AG09319 (cell line): ENCODE measurements at regions not wholly inside any gene's neighbourhood (a gene's known extent, or its start where the extent isn't known, plus 50 kb on each side); places are given as distances from the start of the nearest gene placed in this dataset.

Source experiments
- DNase-seq: peaks from one replicate; pipeline ENCODE4 v3.0.0-alpha.2; 2010; ENCODE audit warnings: low read depth; ENCODE audit errors: extremely low read depth
- CTCF ChIP-seq: IDR thresholded peaks from 2 replicates; pipeline ENCODE4 v1.5.1; 2011; ENCODE audit warnings: low read depth, mild to moderate bottlenecking, inconsistent platforms, low read length, moderate library complexity

GRCh38 chr1:24996983-24997893 lies 67.2 kb upstream of the RUNX3 start:
- no peak for TF ChIP-seq CTCF
- no peak for DNase-seq

- no peak for TF ChIP-seq CTCF
- DNase-seq, result no peak
Measured at GRCh38 chr1:24996456-24996855, 66.4 kb upstream of the RUNX3 start.

GRCh38 chr1:24995661-24996060 lies 65.6 kb upstream of the RUNX3 start:
- DNase-seq, result no peak
- no peak for TF ChIP-seq CTCF

- no peak for DNase-seq
- no peak for TF ChIP-seq CTCF
Measured at GRCh38 chr1:24995140-24995539, 65.1 kb upstream of the RUNX3 start.

GRCh38 chr1:24993871-24994580 lies 64.0 kb upstream of the RUNX3 start:
- no peak for DNase-seq
- no peak for TF ChIP-seq CTCF

DNA sequence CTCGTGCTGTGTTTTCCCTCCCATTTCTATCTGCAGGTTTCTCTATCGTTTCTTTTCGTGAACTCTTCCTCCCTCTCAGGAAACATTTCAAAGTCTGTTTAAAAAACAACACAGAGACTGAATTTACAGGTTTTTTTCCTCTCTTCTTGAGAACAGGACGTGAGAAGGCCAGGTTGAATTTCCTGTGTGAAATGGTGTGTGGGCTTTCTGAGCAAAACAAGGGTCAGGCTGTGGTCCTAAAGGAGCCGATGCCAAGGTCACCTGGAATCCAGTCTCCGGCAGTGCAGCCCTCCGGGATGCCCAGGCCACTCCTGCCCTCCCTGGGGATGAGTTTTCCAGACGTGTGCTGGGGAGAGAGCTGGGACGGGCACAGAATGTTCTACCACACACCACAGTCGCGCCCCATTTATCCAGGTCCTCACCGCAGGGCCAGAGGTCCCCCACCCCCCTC lies 62.7 kb upstream of the RUNX3 start:
- TF ChIP-seq CTCF, result no peak
- DNase-seq, result no peak
